Smooth muscle cell (in vitro differentiated cells): ENCODE measurements at regions not wholly inside any gene's neighbourhood (a gene's known extent, or its start where the extent isn't known, plus 50 kb on each side); places are given as distances from the start of the nearest gene placed in this dataset.

Source experiments
- DNase-seq: peaks from one replicate; lab custom pipeline; 2025; ENCODE audit not compliant: unreplicated experiment; lab: John Stamatoyannopoulos, UW
- H2AFZ ChIP-seq: fragments of 200-600 bp; sonication (generic); 2 replicates; pipeline ENCODE4 v1.6.0; 2016; ENCODE audit warnings: antibody characterized with exemption, low read depth, mild to moderate bottlenecking
- H3F3A ChIP-seq: fragments of 200-600 bp; sonication (generic); 2 replicates; pipeline ENCODE4 v1.6.0; 2017; ENCODE audit warnings: antibody characterized with exemption, low read depth
- H3K27ac ChIP-seq: fragments of 200-600 bp; sonication (generic); 2 replicates; pipeline ENCODE4 v1.5.1; 2016; ENCODE audit warnings: low read depth, mild to moderate bottlenecking
- H3K27me3 ChIP-seq: fragments of 200-600 bp; sonication (generic); 2 replicates; pipeline ENCODE4 v1.6.1; 2016; ENCODE audit warnings: low read depth, mild to moderate bottlenecking
- H3K36me3 ChIP-seq: fragments of 200-600 bp; sonication (generic); 2 replicates; pipeline ENCODE4 v1.5.1; 2016; ENCODE audit warnings: low read depth
- H3K4me1 ChIP-seq: fragments of 200-600 bp; sonication (generic); 2 replicates; pipeline ENCODE4 v1.5.1; 2016; ENCODE audit warnings: low read depth
- H3K4me2 ChIP-seq: fragments of 200-600 bp; sonication (generic); 2 replicates; pipeline ENCODE4 v1.6.0; 2016; ENCODE audit warnings: mild to moderate bottlenecking
- H3K4me3 ChIP-seq: fragments of 200-600 bp; sonication (generic); 2 replicates; pipeline ENCODE4 v1.5.1; 2016; ENCODE audit warnings: mild to moderate bottlenecking
- H3K79me2 ChIP-seq: fragments of 200-600 bp; sonication (generic); 2 replicates; pipeline ENCODE4 v1.6.0; 2016; ENCODE audit warnings: low read depth, mild to moderate bottlenecking
- H3K9ac ChIP-seq: fragments of 200-600 bp; sonication (generic); 2 replicates; pipeline ENCODE4 v1.6.0; 2016; ENCODE audit warnings: low read depth
- H3K9me3 ChIP-seq: fragments of 200-600 bp; sonication (generic); replicated peaks from 2 replicates; pipeline ENCODE4 v1.5.1; 2016; ENCODE audit warnings: low read depth
- H4K20me1 ChIP-seq: fragments of 200-600 bp; sonication (generic); 2 replicates; pipeline ENCODE4 v1.6.0; 2016; ENCODE audit warnings: low read depth
- CTCF ChIP-seq: fragments of 200-600 bp; sonication (generic); IDR thresholded peaks from 2 replicates; pipeline ENCODE4 v1.5.1; 2017; ENCODE audit warnings: borderline replicate concordance, mild to moderate bottlenecking, antibody characterized with exemption; ENCODE audit not compliant: insufficient read depth, poor library complexity, severe bottlenecking
- WGBS: methylation state at CpG from one replicate; pipeline ENCODE4 v1.1.7; 2016; ENCODE audit warnings: low lambda C conversion rate; 5-methylcytosine and 5-hydroxymethylcytosine counted together

DNA sequence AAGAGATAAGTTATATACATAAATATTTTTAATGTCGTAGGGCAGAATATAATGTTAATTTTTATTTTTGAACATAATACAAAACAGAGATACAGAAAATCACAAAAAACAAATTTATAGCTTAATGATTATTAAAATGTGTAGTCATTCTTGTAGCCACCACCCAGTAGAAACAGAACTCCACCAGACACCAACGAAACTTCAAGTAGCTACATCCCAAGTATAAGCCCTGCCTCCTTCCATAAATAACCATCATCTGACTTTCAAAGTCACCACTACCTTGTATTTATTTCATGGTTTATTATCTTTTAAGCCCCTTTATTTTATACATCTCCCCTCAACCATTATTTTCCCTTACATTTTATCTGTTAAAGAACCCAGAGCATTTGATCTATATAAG, 111.9 kb upstream of the ZWINT start:
- H3K27ac ChIP-seq: no peak overlapping the region
- H3K27me3 ChIP-seq: no peaks in the 10 kb centered on the region
- H3K4me2 ChIP-seq: no peak overlapping the region
- TF ChIP-seq CTCF: no peak
- H3F3A ChIP-seq: no peaks in the 10 kb centered on the region
- H4K20me1 ChIP-seq: no peaks in the 10 kb centered on the region
- H2AFZ ChIP-seq: no peak overlapping the region
- H3K79me2 ChIP-seq: no peaks in the 10 kb centered on the region
- no peak overlapping the region for H3K9ac ChIP-seq
- peaks cover 4% of the 10 kb centered on the region for H3K9me3 ChIP-seq
- no peaks in the 10 kb centered on the region for H3K36me3 ChIP-seq
- no peaks in the 10 kb centered on the region for H3K4me1 ChIP-seq
- no peak for DNase-seq
- 84% methylated on average over 2 of the region's 2 CpGs for WGBS
- H3K4me3 ChIP-seq: no peak overlapping the region

DNA sequence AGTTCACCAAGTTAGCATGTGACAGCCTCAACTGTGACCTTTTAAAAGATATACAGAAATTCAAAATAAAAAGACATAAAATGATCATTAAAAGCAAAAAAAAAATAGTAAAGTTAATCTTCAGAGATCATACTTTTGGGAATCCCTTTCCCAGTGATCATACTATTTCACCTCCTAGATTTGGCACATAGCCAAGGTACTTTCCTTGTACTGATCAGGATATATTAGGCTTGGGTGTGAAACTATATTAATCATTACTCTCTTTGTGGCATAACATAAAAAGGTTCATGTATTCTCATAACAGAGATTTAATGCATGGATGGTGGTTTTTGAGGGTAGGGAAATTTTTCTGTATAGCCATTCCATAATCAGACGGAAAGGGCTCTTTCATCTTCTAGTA, 109.6 kb upstream of the ZWINT start:
- Histone ChIP-seq H3K27me3 (no peaks in the 10 kb centered on the region), H3K9me3 (no peaks in the 10 kb centered on the region), H3K4me1 (no peaks in the 10 kb centered on the region), H3K79me2 (no peaks in the 10 kb centered on the region), H3K27ac (no peak overlapping the region), H3K36me3 (no peaks in the 10 kb centered on the region), H3K4me3 (no peak overlapping the region), H2AFZ (no peak overlapping the region), H3K4me2 (no peak overlapping the region), H4K20me1 (no peaks in the 10 kb centered on the region), H3K9ac (no peak overlapping the region), H3F3A (no peaks in the 10 kb centered on the region)
- TF ChIP-seq CTCF: no peak
- 90% methylated on average over 1 of the region's 1 CpG for WGBS
- DNase-seq: no peak

GRCh38 chr10:56469482-56469881, 108.4 kb upstream of the ZWINT start:
- no peak overlapping the region for H3K4me2 ChIP-seq
- DNase-seq: no peak
- H3K4me3 ChIP-seq: no peak overlapping the region
- no peaks in the 10 kb centered on the region for H3K4me1 ChIP-seq
- no peak for TF ChIP-seq CTCF
- H3K9me3 ChIP-seq: no peaks in the 10 kb centered on the region
- no peaks in the 10 kb centered on the region for H3K79me2 ChIP-seq
- H3K36me3 ChIP-seq: no peaks in the 10 kb centered on the region
- no peak overlapping the region for H3K9ac ChIP-seq
- H3K27ac ChIP-seq: no peak overlapping the region
- no peaks in the 10 kb centered on the region for H4K20me1 ChIP-seq
- no peak overlapping the region for H2AFZ ChIP-seq
- H3F3A ChIP-seq: no peaks in the 10 kb centered on the region
- no peaks in the 10 kb centered on the region for H3K27me3 ChIP-seq

DNA sequence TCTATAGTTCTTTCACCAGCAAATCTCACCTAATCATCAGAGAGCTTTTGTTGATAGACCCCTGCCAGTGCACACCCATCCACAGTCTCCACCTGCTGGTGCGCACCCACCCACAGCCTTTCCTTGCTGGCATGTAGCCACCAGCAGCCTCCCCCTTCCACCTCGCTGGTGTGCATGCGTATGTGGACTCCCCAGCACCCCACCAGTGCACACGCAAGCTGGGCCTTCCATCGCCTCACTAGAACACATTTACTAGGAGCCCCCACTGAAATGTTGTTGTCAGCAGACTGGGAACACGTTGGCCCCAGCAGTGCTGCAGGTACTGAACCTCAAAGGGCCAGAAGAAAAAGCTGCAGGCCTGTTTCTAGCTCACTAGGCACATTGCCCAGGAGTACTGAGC, 104.9 kb upstream of the ZWINT start:
- WGBS: 89% methylated on average over 6 of the region's 6 CpGs

More for the DNA sequence above, 104.9 kb upstream of the ZWINT start:
- no peak overlapping the region for H3K4me3 ChIP-seq
- H3K4me2 ChIP-seq: no peak overlapping the region
- H3K9me3 ChIP-seq: no peaks in the 10 kb centered on the region
- H3K79me2 ChIP-seq: no peaks in the 10 kb centered on the region
- no peaks in the 10 kb centered on the region for H3F3A ChIP-seq
- H2AFZ ChIP-seq: no peak overlapping the region
- H4K20me1 ChIP-seq: no peaks in the 10 kb centered on the region
- no peak overlapping the region for H3K27ac ChIP-seq
- DNase-seq: no peak
- H3K9ac ChIP-seq: no peak overlapping the region
- no peaks in the 10 kb centered on the region for H3K4me1 ChIP-seq
- no peaks in the 10 kb centered on the region for H3K36me3 ChIP-seq
- no peak for TF ChIP-seq CTCF
- H3K27me3 ChIP-seq: no peaks in the 10 kb centered on the region
